HK-2 (cell line): ENCODE measurements at regions not wholly inside any gene's neighbourhood (a gene's known extent, or its start where the extent isn't known, plus 50 kb on each side); places are given as distances from the start of the nearest gene placed in this dataset.

Experiments
- DNase-seq: peaks from one replicate; pipeline ENCODE4 v3.0.0-alpha.2; 2018; ENCODE audit not compliant: unreplicated experiment

- DNase-seq, result no peak
Observed at GRCh38 chr16:86294535-86295196, 215.7 kb upstream of the FOXF1 start.

- DNase-seq, result no peak
Observed at GRCh38 chr16:86296256-86296655, 214.1 kb upstream of the FOXF1 start.

DNA sequence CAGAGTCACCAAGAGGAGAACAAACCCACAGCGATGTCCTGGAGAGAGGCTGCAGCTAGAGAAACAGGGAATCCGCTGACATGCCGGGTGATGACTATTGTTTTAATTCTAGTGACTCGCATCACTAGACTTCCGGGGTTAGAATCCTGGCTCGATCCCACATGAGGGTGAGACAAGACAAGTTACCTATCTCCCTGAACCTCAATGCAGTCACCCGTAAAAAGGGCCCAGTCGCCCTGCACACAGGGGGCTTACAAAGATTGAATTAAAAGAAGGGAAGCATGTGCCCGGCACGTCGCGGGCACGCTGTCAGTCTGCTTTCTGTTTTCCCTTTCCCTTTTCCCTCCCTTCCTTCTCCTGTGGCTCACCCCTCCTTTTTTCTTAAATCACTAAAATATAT, 212.9 kb upstream of the FOXF1 start:
- DNase-seq, result peak; percentile 7

GRCh38 chr16:86297866-86298757, 212.2 kb upstream of the FOXF1 start:
- no peak for DNase-seq

DNA sequence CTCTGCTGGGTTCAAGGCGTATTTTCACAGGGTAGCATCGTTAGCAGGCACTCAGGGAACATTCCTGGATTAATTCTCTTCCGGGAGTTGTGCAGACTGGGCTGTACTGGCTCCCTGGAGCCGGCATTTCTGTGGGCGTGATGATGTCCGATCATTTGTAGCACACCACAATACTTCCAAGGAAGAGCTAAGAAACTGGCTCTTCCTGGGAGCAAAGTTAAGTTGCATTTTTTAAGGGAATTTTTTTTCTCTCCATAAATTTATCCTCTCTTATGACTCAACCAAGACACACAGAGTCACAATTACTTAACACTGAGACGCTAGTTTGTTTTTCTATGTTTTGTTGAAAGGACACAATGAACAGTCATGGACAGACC, 211.6 kb upstream of the FOXF1 start:
- no peak for DNase-seq

DNA sequence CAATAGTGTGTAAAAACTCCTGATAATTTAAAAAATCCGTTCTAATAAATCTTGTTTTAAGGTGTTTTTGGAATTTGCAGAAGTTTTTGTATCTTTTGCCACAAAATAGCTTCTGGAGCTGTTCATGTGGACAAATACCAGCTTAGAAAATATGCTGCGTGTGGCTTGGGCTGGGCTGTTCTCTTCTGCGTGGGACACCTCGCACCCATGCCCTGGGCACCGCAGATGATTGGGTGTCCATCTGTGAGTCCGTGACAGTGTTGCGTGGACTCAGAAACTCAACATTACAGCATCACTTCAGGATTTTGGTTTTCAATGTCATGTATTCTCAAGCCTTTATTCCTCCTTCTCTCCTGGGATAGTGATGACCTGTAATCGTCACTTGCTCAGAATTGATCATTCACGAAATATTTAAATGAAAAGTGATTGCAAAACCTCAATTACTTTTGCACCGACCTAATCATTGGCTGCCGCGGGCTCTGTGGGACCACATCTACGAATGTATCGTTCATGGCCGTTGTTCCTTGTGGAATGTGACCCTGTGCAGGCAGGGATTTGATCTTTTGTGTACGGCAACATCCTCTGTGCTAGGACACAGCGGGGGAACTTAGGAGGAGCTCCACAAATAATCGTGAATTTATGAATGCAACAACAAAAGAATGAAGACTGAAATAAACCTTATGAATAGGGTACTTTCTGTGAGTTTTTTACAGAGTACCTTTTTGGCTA, 210.3 kb upstream of the FOXF1 start:
- no peak for DNase-seq

DNA sequence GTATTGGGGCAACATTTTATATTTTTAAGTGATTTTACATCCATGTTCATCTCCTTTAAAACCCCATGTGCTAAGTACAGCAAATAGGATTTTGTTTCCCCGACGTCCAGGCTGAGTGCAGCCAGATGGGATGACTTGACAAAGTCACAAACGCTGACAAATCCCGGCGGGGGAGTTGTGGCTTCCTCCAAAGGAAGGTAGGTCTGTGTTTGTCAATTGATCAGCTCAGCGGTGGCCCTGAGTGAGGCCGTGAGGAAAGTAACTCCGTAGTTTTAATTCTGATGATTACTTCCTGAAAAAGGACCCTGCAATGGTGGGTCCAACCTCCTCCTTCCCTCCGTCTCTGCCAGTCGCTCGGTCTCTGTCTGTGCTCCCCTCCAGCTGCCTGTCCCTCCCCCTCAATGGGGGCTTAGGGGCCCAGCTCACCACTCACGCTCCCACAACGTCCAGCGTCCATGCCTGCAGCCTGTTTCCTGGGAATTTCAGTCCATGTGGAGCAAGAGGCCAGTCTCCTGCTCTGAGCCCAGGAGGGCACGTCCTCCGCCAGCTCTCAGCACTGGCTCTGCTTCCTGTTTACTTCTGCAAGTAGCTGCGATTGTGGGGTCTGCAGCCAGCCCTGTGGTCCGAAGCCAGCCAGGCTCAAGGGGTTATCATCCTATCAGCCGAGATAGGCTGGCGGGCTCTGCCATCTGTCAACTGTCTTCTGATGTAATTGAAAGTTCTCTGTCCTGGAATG, 209.4 kb upstream of the FOXF1 start:
- DNase-seq, result no peak

DNA sequence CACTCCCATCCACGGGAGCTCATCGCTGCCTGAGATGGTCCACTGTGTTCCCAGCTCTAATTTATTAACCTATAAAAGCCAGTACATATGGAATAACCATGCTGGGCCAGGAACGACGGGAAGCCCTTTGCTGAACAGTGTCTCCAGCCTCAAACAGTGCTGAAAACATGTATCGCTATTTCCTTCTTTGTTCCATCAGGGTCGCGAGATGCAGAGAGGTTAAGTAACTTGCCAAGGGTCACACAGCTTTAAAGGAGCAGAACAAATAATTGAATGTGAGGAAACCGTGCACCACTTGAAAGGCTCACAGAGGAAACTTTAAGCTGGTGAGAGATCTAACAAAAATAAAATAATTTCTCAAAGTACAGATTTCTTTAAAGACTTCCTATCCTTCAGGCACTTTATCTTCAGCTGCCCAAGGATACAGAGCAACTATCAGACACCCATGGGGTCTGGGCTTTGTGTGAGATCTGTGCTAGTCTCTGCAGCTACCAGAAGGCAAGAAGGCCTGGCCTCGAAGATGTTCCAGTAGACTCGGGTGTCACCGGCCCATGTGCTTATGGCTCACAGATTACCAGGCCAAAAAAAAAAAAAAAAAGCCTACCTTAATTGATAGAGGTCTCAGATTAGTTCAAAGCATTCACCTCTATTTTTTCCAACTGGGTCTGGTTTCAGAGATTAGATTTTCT, 207.8 kb upstream of the FOXF1 start:
- no peak for DNase-seq

GRCh38 chr16:86303787-86304678, 206.3 kb upstream of the FOXF1 start:
- no peak for DNase-seq

GRCh38 chr16:86304868-86305267, 205.5 kb upstream of the FOXF1 start:
- DNase-seq, result no peak

GRCh38 chr16:86305440-86305839, 204.9 kb upstream of the FOXF1 start:
- no peak for DNase-seq

GRCh38 chr16:86306011-86306644, 204.2 kb upstream of the FOXF1 start:
- no peak for DNase-seq

- DNase-seq, result no peak
Observed at GRCh38 chr16:86306811-86307513, 203.4 kb upstream of the FOXF1 start.

- no peak for DNase-seq
Observed at GRCh38 chr16:86307514-86307903, 202.8 kb upstream of the FOXF1 start.

DNA sequence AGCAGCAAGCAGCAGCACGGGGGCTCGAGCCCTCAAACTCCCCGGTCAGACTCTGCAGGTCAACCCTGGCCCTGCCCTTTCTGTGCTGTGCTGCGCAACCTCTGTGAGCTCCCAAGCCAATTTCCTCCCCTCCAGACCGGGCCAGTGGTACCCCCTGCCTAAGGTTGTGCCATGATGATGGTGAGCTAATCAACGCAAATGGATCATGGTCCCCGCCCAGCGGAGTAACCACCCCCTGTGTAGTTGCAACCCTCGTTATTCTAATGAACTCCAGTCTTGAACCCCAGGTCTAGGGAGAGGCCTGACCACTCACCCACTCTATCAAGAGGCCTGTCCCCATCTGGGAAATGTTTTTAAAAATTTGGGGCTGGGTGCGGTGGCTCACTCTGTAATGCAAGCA, 201.8 kb upstream of the FOXF1 start:
- DNase-seq, result no peak

GRCh38 chr16:86313631-86314030, 196.7 kb upstream of the FOXF1 start:
- no peak for DNase-seq

GRCh38 chr16:86314402-86315025, 195.8 kb upstream of the FOXF1 start:
- no peak for DNase-seq

DNA sequence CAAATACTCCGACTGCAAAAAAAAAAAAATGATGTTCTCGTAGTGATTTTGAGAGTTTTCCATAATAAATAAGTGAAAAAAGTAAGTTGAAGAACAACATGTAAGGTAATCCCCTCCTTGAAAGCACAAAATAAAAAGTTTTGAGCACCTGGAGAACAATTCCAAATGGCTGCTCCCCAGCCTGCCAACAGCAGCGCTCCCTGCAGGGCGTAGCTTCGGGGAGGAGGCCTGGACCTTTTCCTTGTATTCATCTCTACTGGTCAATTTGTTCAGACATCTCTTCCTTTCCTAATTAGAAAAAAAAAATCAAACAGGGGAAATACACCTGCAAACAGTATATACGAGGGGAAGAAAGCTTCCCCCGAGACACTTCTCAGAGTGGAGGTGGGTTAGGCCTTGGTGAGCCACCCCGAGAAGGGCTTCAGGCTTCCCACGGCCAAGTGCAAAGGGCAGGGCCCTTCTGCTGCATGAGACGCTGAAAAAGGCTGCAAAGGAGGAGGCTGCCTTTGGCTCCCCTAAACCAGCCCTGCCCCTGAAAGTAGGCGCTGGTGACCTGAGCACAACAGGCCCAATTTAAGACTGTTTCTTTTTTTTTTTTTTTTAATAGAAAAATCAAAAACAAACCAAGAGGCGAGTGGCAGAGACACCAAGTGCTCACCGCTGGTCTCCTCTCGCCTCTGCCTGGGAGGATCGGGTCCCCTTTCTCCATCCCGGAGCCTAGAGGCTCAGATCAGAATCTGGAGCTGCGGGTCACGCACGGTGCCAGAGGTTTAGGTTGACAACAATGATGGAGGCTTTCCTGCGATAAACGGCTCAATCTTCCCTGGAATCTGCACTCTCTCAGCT, 193.1 kb upstream of the FOXF1 start:
- no peak for DNase-seq
